Astrocyte (in vitro differentiated cells and primary cell): ENCODE measurements at regions not wholly inside any gene's neighbourhood (a gene's known extent, or its start where the extent isn't known, plus 50 kb on each side); places are given as distances from the start of the nearest gene placed in this dataset.

Experiments
- DNase-seq: peaks from one replicate; pipeline ENCODE4 v3.0.0-alpha.2; 2010; ENCODE audit warnings: low read depth
- FAIRE-seq: peaks from 2 replicates; lab custom pipeline; 2011; peaks lifted over from hg19 to GRCh38; lab: Jason Lieb, UNC
- H2AFZ ChIP-seq: 2 replicates; pipeline ENCODE4 v1.6.0; 2012; ENCODE audit warnings: low read depth, low read length, inconsistent platforms
- H3K27ac ChIP-seq: 2 replicates; pipeline ENCODE4 v1.5.1; 2011; ENCODE audit warnings: low read depth, low read length, inconsistent platforms
- H3K27me3 ChIP-seq: 2 replicates; pipeline ENCODE4 v1.6.0; 2011; ENCODE audit warnings: low read length, inconsistent platforms; ENCODE audit not compliant: insufficient read depth
- H3K36me3 ChIP-seq: 2 replicates; pipeline ENCODE4 v1.5.1; 2011; ENCODE audit warnings: low read length, inconsistent platforms; ENCODE audit not compliant: insufficient read depth
- H3K4me1 ChIP-seq: 2 replicates; pipeline ENCODE4 v1.5.1; 2011; ENCODE audit warnings: low read length, inconsistent platforms; ENCODE audit not compliant: insufficient read depth
- H3K4me2 ChIP-seq: 2 replicates; pipeline ENCODE4 v1.6.0; 2012; ENCODE audit warnings: low read length, inconsistent platforms
- H3K4me3 ChIP-seq: 2 replicates; pipeline ENCODE4 v1.5.1; 2011; ENCODE audit warnings: low read depth, mild to moderate bottlenecking, low read length, inconsistent platforms; ENCODE audit not compliant: insufficient read depth
- H3K79me2 ChIP-seq: 2 replicates; pipeline ENCODE4 v1.6.0; 2012; ENCODE audit warnings: mild to moderate bottlenecking, low read length, inconsistent platforms; ENCODE audit not compliant: insufficient read depth
- H3K9ac ChIP-seq: 2 replicates; pipeline ENCODE4 v1.6.0; 2012; ENCODE audit warnings: mild to moderate bottlenecking, low read length, inconsistent platforms
- H3K9me3 ChIP-seq: 2 replicates; pipeline ENCODE4 v1.5.1; 2012; ENCODE audit warnings: low read depth, mild to moderate bottlenecking, low read length, inconsistent platforms; ENCODE audit not compliant: insufficient read depth
- H4K20me1 ChIP-seq: 2 replicates; pipeline ENCODE4 v1.6.0; 2012; ENCODE audit warnings: low read length, inconsistent platforms; ENCODE audit not compliant: insufficient read depth
- H3K27ac Mint-ChIP-seq: one replicate; pipeline ENCODE4 v1.8.0; 2021; ENCODE audit warnings: mild to moderate bottlenecking, mixed read lengths; ENCODE audit not compliant: unreplicated experiment
- H3K27me3 Mint-ChIP-seq: one replicate; pipeline ENCODE4 v1.8.0; 2021; ENCODE audit warnings: low read depth, mixed read lengths; ENCODE audit not compliant: unreplicated experiment
- H3K36me3 Mint-ChIP-seq: one replicate; pipeline ENCODE4 v1.8.0; 2021; ENCODE audit warnings: low read depth, mixed read lengths; ENCODE audit not compliant: unreplicated experiment
- H3K4me1 Mint-ChIP-seq: one replicate; pipeline ENCODE4 v1.8.0; 2021; ENCODE audit warnings: low read depth, mixed read lengths; ENCODE audit not compliant: unreplicated experiment
- H3K4me3 Mint-ChIP-seq: one replicate; pipeline ENCODE4 v1.8.0; 2021; ENCODE audit warnings: mild to moderate bottlenecking, moderate library complexity, mixed read lengths; ENCODE audit not compliant: unreplicated experiment
- H3K9me3 Mint-ChIP-seq: one replicate; pipeline ENCODE4 v1.8.0; 2021; ENCODE audit warnings: mild to moderate bottlenecking, mixed read lengths; ENCODE audit not compliant: unreplicated experiment
- CTCF ChIP-seq: IDR thresholded peaks from 2 replicates; pipeline ENCODE4 v1.5.1; 2011; ENCODE audit warnings: low read depth, mild to moderate bottlenecking, inconsistent platforms, low read length, moderate library complexity; ENCODE audit not compliant: insufficient read depth
- EZH2 ChIP-seq: IDR thresholded peaks from 2 replicates; pipeline ENCODE4 v1.6.1; 2012; ENCODE audit warnings: mild to moderate bottlenecking, low read length, inconsistent platforms; ENCODE audit not compliant: insufficient read depth

DNA sequence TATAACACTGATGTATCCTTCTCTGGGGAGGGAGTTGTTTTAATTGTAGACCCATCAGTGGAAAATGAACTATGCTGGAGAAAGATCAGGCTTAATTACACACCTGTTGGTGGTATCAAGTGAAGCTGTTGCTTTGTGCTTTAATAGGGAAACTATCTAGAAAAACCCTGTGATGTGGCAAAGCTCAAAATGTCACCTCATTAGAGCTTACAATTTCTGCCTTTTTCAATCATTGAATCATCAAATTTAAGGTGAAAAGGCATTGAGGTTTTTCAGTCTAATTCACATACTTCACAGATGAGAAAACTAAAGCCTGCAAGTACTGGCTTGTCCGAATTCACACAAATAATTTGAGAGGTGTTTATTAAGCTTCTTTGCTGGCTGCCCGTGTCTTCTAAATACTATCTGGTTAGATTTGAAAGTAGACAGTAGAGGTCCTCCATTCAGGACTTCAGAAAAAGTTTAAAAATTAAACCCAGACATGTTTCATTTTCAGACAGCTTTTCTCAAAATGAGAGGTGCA is 143.3 kb upstream of the MAP3K7 start:
- Histone ChIP-seq H4K20me1 (no peaks in the 10 kb centered on the region), H3K79me2 (no peaks in the 10 kb centered on the region), H3K4me1 (no peaks in the 10 kb centered on the region), H3K27me3 (no peaks in the 10 kb centered on the region), H3K9ac (no peak overlapping the region), H2AFZ (no peak overlapping the region), H3K36me3 (no peaks in the 10 kb centered on the region), H3K4me2 (no peak overlapping the region), H3K9me3 (no peaks in the 10 kb centered on the region), H3K27ac (no peak overlapping the region), H3K4me3 (no peak overlapping the region)
- Mint-ChIP-seq H3K27ac (no peak overlapping the region), H3K4me1 (peaks cover 1% of the 10 kb centered on the region), H3K4me3 (no peak overlapping the region), H3K36me3 (no peaks in the 10 kb centered on the region), H3K27me3 (peaks cover 3% of the 10 kb centered on the region), H3K9me3 (peaks cover 2% of the 10 kb centered on the region)
- DNase-seq, result no peak
- no peak for TF ChIP-seq EZH2
- no peak for TF ChIP-seq CTCF
- no peak for FAIRE-seq

GRCh38 chr6:90729057-90729456 is 142.2 kb upstream of the MAP3K7 start:
- H3K4me3 Mint-ChIP-seq, result no peak overlapping the region
- Histone ChIP-seq H3K9ac (no peak overlapping the region), H3K4me2 (no peak overlapping the region), H3K27ac (no peak overlapping the region), H3K79me2 (no peaks in the 10 kb centered on the region), H4K20me1 (no peaks in the 10 kb centered on the region), H3K4me1 (no peaks in the 10 kb centered on the region), H3K36me3 (no peaks in the 10 kb centered on the region), H3K27me3 (no peaks in the 10 kb centered on the region), H3K9me3 (no peaks in the 10 kb centered on the region), H3K4me3 (no peak overlapping the region), H2AFZ (no peak overlapping the region)
- TF ChIP-seq EZH2 (no peak), CTCF (no peak)
- no peak for FAIRE-seq
- DNase-seq, result no peak
- H3K4me1 Mint-ChIP-seq, result peaks cover 1% of the 10 kb centered on the region
- no peaks in the 10 kb centered on the region for H3K36me3 Mint-ChIP-seq
- no peak overlapping the region for H3K27ac Mint-ChIP-seq
- H3K27me3 Mint-ChIP-seq, result peaks cover 3% of the 10 kb centered on the region
- no peaks in the 10 kb centered on the region for H3K9me3 Mint-ChIP-seq

- no peak overlapping the region for H3K27ac ChIP-seq
- FAIRE-seq (no peak), DNase-seq (no peak)
- Mint-ChIP-seq H3K4me1 (peaks cover 7% of the 10 kb centered on the region), H3K4me3 (no peak overlapping the region), H3K9me3 (no peaks in the 10 kb centered on the region), H3K27ac (no peak overlapping the region), H3K27me3 (peaks cover 11% of the 10 kb centered on the region), H3K36me3 (no peaks in the 10 kb centered on the region)
- no peak overlapping the region for H3K9ac ChIP-seq
- H3K27me3 ChIP-seq, result no peaks in the 10 kb centered on the region
- TF ChIP-seq CTCF, result no peak
- TF ChIP-seq EZH2, result no peak
- H3K4me1 ChIP-seq, result no peaks in the 10 kb centered on the region
- no peak overlapping the region for H2AFZ ChIP-seq
- no peaks in the 10 kb centered on the region for H3K79me2 ChIP-seq
- no peaks in the 10 kb centered on the region for H3K36me3 ChIP-seq
- no peak overlapping the region for H3K4me3 ChIP-seq
- no peaks in the 10 kb centered on the region for H4K20me1 ChIP-seq
- H3K4me2 ChIP-seq, result no peak overlapping the region
- no peaks in the 10 kb centered on the region for H3K9me3 ChIP-seq
These were observed 135.8 kb upstream of the MAP3K7 start for GRCh38 chr6:90722648-90723047.
